Mesenchymal stem cell (in vitro differentiated cells and primary cell): ENCODE measurements at regions not wholly inside any gene's neighbourhood (a gene's known extent, or its start where the extent isn't known, plus 50 kb on each side); places are given as distances from the start of the nearest gene placed in this dataset.

Experiments used
- DNase-seq: peaks from one replicate; pipeline ENCODE4 v3.0.0-alpha.2; 2013
- H2AFZ ChIP-seq: one replicate; pipeline ENCODE4 v1.6.1; 2013; ENCODE audit warnings: low read depth, mild to moderate bottlenecking, control low read depth, inconsistent platforms, low read length, moderate library complexity
- H2AK5ac ChIP-seq: 2 replicates; pipeline ENCODE4 v1.6.1; 2013; ENCODE audit warnings: low read length, moderate library complexity, mild to moderate bottlenecking, inconsistent platforms; ENCODE audit not compliant: severe bottlenecking
- H2BK120ac ChIP-seq: one replicate; pipeline ENCODE4 v1.6.1; 2013; ENCODE audit warnings: low read depth, mild to moderate bottlenecking, inconsistent platforms, low read length, moderate library complexity
- H2BK12ac ChIP-seq, 2 experiments: one replicate each; pipeline ENCODE4 v1.6.1; 2013; ENCODE audit warnings: inconsistent platforms in 2 of 2, low read length in 2 of 2, mild to moderate bottlenecking in 2 of 2, moderate library complexity in 2 of 2, control low read depth in 1 of 2
- H2BK15ac ChIP-seq: one replicate; pipeline ENCODE4 v1.6.1; 2013; ENCODE audit warnings: mild to moderate bottlenecking, low read depth, inconsistent platforms; ENCODE audit not compliant: poor library complexity, severe bottlenecking
- H2BK5ac ChIP-seq: 2 replicates; pipeline ENCODE4 v1.6.1; 2013; ENCODE audit warnings: low read depth, mild to moderate bottlenecking, low read length, control low read depth, inconsistent platforms; ENCODE audit not compliant: poor library complexity, severe bottlenecking
- H3K14ac ChIP-seq, 2 experiments: one replicate each; pipeline ENCODE4 v1.6.1; 2013; ENCODE audit warnings: inconsistent platforms in 2 of 2, low read length in 2 of 2, control low read depth in 1 of 2, mild to moderate bottlenecking in 1 of 2, moderate library complexity in 1 of 2
- H3K18ac ChIP-seq, 2 experiments: one replicate each; pipeline ENCODE4 v1.6.1; 2013; ENCODE audit warnings: inconsistent platforms in 2 of 2, low read length in 2 of 2, control low read depth in 1 of 2, low read depth in 1 of 2, mild to moderate bottlenecking in 1 of 2
- H3K23ac ChIP-seq, 2 experiments: one replicate each; pipeline ENCODE4 v1.6.1; 2013; ENCODE audit warnings: inconsistent platforms in 2 of 2, low read length in 2 of 2, mild to moderate bottlenecking in 2 of 2, moderate library complexity in 2 of 2, control low read depth in 1 of 2
- H3K27ac ChIP-seq: 2 replicates; pipeline ENCODE4 v1.5.1; 2013; ENCODE audit warnings: mild to moderate bottlenecking, moderate library complexity, low read length, control low read depth, inconsistent platforms; ENCODE audit not compliant: poor library complexity, severe bottlenecking
- H3K27me3 ChIP-seq, 2 experiments: 2 replicates each; pipeline versions ENCODE4 v1.6.1 to v1.7.0; 2013; ENCODE audit warnings: low read length in 2 of 2, mild to moderate bottlenecking in 2 of 2, moderate library complexity in 2 of 2, control low read depth in 1 of 2, inconsistent platforms in 1 of 2; ENCODE audit not compliant: control insufficient read depth in 1 of 2, insufficient read depth in 1 of 2
- H3K36me3 ChIP-seq, 2 experiments: 2 replicates each; pipeline versions ENCODE4 v1.6.1 to v1.7.0; 2013; ENCODE audit warnings: low read length in 2 of 2, control low read depth in 1 of 2, inconsistent platforms in 1 of 2, low read depth in 1 of 2, mild to moderate bottlenecking in 1 of 2; ENCODE audit not compliant: insufficient read depth in 2 of 2, control insufficient read depth in 1 of 2
- H3K4ac ChIP-seq, 2 experiments: one replicate each; pipeline ENCODE4 v1.6.1; 2013; ENCODE audit warnings: inconsistent platforms in 2 of 2, low read length in 2 of 2, mild to moderate bottlenecking in 2 of 2, moderate library complexity in 2 of 2, control low read depth in 1 of 2, low read depth in 1 of 2
- H3K4me1 ChIP-seq: 2 replicates; pipeline ENCODE4 v1.6.1; 2013; ENCODE audit warnings: low read depth, low read length, control low read depth; ENCODE audit not compliant: control insufficient read depth, insufficient read depth
- H3K4me2 ChIP-seq: 2 replicates; pipeline ENCODE4 v1.6.1; 2013; ENCODE audit warnings: low read length, mild to moderate bottlenecking, inconsistent platforms; ENCODE audit not compliant: poor library complexity, severe bottlenecking
- H3K4me3 ChIP-seq, 2 experiments: 2 replicates each; pipeline versions ENCODE4 v1.5.1 to v1.7.0; 2013; ENCODE audit warnings: low read length in 2 of 2, mild to moderate bottlenecking in 2 of 2, control low read depth in 1 of 2, low read depth in 1 of 2; ENCODE audit not compliant: insufficient read depth in 1 of 2
- H3K79me1 ChIP-seq: replicated peaks from 2 replicates; pipeline ENCODE4 v1.6.1; 2013; ENCODE audit warnings: mild to moderate bottlenecking, control low read depth, low read length, inconsistent platforms; ENCODE audit not compliant: poor library complexity, severe bottlenecking
- H3K9ac ChIP-seq: 2 replicates; pipeline ENCODE4 v1.7.0; 2013; ENCODE audit warnings: mild to moderate bottlenecking, low read length, moderate library complexity
- H3K9me3 ChIP-seq: 2 replicates; pipeline ENCODE4 v1.7.0; 2013; ENCODE audit warnings: mild to moderate bottlenecking, low read length; ENCODE audit not compliant: control insufficient read depth
- H4K8ac ChIP-seq: one replicate; pipeline ENCODE4 v1.6.1; 2013; ENCODE audit warnings: inconsistent platforms, mild to moderate bottlenecking, low read length, moderate library complexity
- H4K91ac ChIP-seq: one replicate; pipeline ENCODE4 v1.6.1; 2013; ENCODE audit warnings: mild to moderate bottlenecking, low read length, inconsistent platforms
- WGBS: methylation state at CpG from one replicate; pipeline ENCODE4 v1.1.7; 2013; ENCODE audit warnings: mixed read lengths; 5-methylcytosine and 5-hydroxymethylcytosine counted together

- Histone ChIP-seq H2AK5ac (peak overlapping the region; percentile 74), H3K79me1 (no peaks in the 10 kb centered on the region), H4K91ac (no peak overlapping the region), H3K4me2 (no peak overlapping the region), H2BK15ac (no peak overlapping the region), H3K14ac (no peak overlapping the region), H3K4ac (no peak overlapping the region), H3K18ac (no peak overlapping the region), H3K27me3 (no peaks in the 10 kb centered on the region), H4K8ac (no peak overlapping the region), H2BK12ac (peak overlapping the region; percentile 3 to 5), H2BK5ac (no peak overlapping the region), H2BK120ac (no peak overlapping the region), H3K9me3 (no peaks in the 10 kb centered on the region), H3K36me3 (no peaks in the 10 kb centered on the region), H3K27ac (peak overlapping the region; percentile 10), H3K9ac (peak overlapping the region; percentile 13), H3K4me1 (peaks cover 3% of the 10 kb centered on the region), H2AFZ (peak overlapping the region; percentile 18), H3K23ac (no peak overlapping the region), H3K4me3 (no peak overlapping the region)
- 79% methylated on average over 2 of the region's 2 CpGs for WGBS
- DNase-seq = peak; percentile 37
Measured at GRCh38 chr14:51479584-51480325, 172.0 kb upstream of the FRMD6 start.

DNA sequence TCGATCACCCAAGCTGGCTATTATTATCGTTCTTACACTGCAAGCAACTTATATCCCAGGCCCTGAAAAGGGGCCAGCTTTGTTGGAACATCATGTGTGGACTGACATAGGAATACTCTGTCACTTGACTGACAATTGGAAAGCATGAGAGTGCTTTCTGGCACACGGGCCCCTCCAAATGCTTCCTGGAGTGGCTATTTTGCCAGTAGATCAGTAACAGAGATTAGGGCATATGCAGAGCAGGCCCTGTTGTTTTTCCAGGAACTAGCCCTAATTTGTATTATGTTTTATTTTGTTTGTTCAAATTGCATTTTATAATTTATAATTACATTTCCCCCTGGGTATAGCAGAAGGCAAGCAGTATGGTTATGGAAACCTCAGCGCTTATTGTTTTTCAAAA is 170.1 kb upstream of the FRMD6 start:
- H3K4ac ChIP-seq = peak overlapping the region in 1 of 2 experiments; percentile 49
- H2AFZ ChIP-seq = no peak overlapping the region
- H3K9ac ChIP-seq = no peak overlapping the region
- no peak for DNase-seq
- H4K8ac ChIP-seq = no peak overlapping the region
- no peak overlapping the region for H2BK120ac ChIP-seq
- H3K4me1 ChIP-seq = peaks cover 3% of the 10 kb centered on the region
- H2AK5ac ChIP-seq = peak overlapping the region; percentile 38
- peak overlapping the region in 1 of 2 experiments; percentile 26 for H3K18ac ChIP-seq
- H3K9me3 ChIP-seq = no peaks in the 10 kb centered on the region
- H4K91ac ChIP-seq = peak overlapping the region; percentile 71
- no peak overlapping the region for H3K4me3 ChIP-seq
- H2BK12ac ChIP-seq = peak overlapping the region in 1 of 2 experiments; percentile 23
- WGBS = 92% methylated on average over 4 of the region's 4 CpGs
- no peak overlapping the region for H3K4me2 ChIP-seq
- no peak overlapping the region for H3K14ac ChIP-seq
- H2BK5ac ChIP-seq = no peak overlapping the region
- no peak overlapping the region for H3K27ac ChIP-seq
- H3K79me1 ChIP-seq = no peaks in the 10 kb centered on the region
- H3K27me3 ChIP-seq = no peaks in the 10 kb centered on the region
- no peaks in the 10 kb centered on the region for H3K36me3 ChIP-seq
- H2BK15ac ChIP-seq = no peak overlapping the region
- no peak overlapping the region for H3K23ac ChIP-seq

GRCh38 chr14:51482102-51482501 is 169.6 kb upstream of the FRMD6 start:
- H3K4me3 ChIP-seq = no peak overlapping the region
- no peak overlapping the region for H2BK5ac ChIP-seq
- no peak overlapping the region for H3K4ac ChIP-seq
- peaks cover 3% of the 10 kb centered on the region for H3K4me1 ChIP-seq
- H3K14ac ChIP-seq = no peak overlapping the region
- peak overlapping the region in 1 of 2 experiments; percentile 57 for H2BK12ac ChIP-seq
- no peaks in the 10 kb centered on the region for H3K9me3 ChIP-seq
- no peaks in the 10 kb centered on the region for H3K36me3 ChIP-seq
- 97% methylated on average over 3 of the region's 4 CpGs for whole genome bisulfite sequencing
- H3K4me2 ChIP-seq = no peak overlapping the region
- H3K79me1 ChIP-seq = no peaks in the 10 kb centered on the region
- H2BK120ac ChIP-seq = peak overlapping the region; percentile 38
- H2BK15ac ChIP-seq = no peak overlapping the region
- no peak overlapping the region for H2AK5ac ChIP-seq
- no peak overlapping the region for H3K18ac ChIP-seq
- H4K91ac ChIP-seq = peak overlapping the region; percentile 83
- H3K23ac ChIP-seq = no peak overlapping the region
- no peaks in the 10 kb centered on the region for H3K27me3 ChIP-seq
- no peak for DNase-seq
- no peak overlapping the region for H2AFZ ChIP-seq
- no peak overlapping the region for H4K8ac ChIP-seq
- no peak overlapping the region for H3K9ac ChIP-seq
- no peak overlapping the region for H3K27ac ChIP-seq

- Histone ChIP-seq H3K36me3 (no peaks in the 10 kb centered on the region), H2BK12ac (peak overlapping the region in 1 of 2 experiments; percentile 43), H3K27ac (no peak overlapping the region), H2AFZ (no peak overlapping the region), H2BK15ac (no peak overlapping the region), H3K4me3 (no peak overlapping the region), H3K27me3 (no peaks in the 10 kb centered on the region), H2BK5ac (no peak overlapping the region), H4K91ac (no peak overlapping the region), H3K18ac (no peak overlapping the region), H2AK5ac (no peak overlapping the region), H3K23ac (no peak overlapping the region), H3K4me2 (no peak overlapping the region), H4K8ac (no peak overlapping the region), H2BK120ac (no peak overlapping the region), H3K9me3 (no peaks in the 10 kb centered on the region), H3K14ac (no peak overlapping the region), H3K79me1 (no peaks in the 10 kb centered on the region), H3K4ac (no peak overlapping the region), H3K9ac (no peak overlapping the region), H3K4me1 (peaks cover 3% of the 10 kb centered on the region)
- WGBS = no CpG with 5 or more reads among the region's 2 CpGs
- no peak for DNase-seq
Measured at GRCh38 chr14:51484485-51484884, 167.2 kb upstream of the FRMD6 start.
